ENCODE measurements at regions not wholly inside any gene's neighbourhood (a gene's known extent, or its start where the extent isn't known, plus 50 kb on each side); places are given as distances from the start of the nearest gene placed in this dataset.

DNA sequence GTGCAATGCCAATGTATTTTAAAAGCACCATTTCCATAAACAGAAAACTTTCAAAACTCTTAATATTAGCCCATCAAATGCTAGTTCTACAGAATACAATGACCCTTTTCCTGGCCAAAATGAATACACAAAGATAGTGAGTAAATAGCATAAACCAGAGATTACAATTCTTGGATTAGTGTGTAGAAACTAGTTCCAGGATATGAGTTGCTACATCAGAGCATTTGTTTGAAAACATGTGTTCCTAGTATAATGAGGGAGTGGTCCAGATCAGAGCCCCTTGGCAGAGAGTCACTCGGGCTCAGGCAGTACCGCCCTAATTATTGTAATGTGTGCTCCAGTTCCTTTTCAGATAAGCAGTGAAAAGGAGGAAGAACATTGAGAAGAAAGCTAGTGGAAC lies 63.7 kb upstream of the COL21A1 start:
- TF ChIP-seq ZNF274 (IDR thresholded peaks at IDR 0.05; ENCODE audit: low read depth, low read length) = no peak
- TF ChIP-seq YY1 (IDR thresholded peaks at IDR 0.05; ENCODE audit: insufficient read depth, insufficient read length) = no peak
